ENCODE measurements at regions not wholly inside any gene's neighbourhood (a gene's known extent, or its start where the extent isn't known, plus 50 kb on each side); places are given as distances from the start of the nearest gene placed in this dataset.

DNA sequence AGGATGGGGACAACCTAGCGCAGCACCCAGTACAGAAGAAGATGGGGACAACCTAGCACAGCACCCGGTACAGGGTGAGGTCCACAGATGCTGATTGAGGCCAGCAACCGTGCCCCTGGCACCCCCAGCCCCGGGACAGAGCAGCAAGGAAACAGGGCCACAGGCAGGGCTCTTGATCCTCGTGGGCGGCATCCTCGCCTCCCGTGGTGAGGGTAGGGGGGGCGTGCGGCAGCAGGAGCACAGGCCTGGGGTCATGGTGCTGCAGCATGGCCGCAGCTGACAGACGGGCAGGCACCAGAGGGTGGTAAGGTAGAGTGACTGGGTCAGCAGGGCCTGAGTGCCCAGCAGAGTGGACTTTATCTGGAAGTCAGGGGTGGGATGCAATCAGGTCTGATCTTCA lies 89.5 kb downstream of the HMX1 start:
- Histone ChIP-seq H4K8ac (ENCODE audit: extremely low read depth, insufficient read depth, low read length) (peak overlapping the region; percentile 79; the same call in 1 of the 2 replicates), H2BK5ac (ENCODE audit: low read depth, low read length) (no peak overlapping the region), H4K20me1 (replicated peaks in 1 of 2; ENCODE audit: control insufficient read depth in 1 of 2, insufficient read depth in 2 of 2, low read length in 2 of 2) (no peaks in the 10 kb centered on the region), H3K9ac (replicated peaks in 1 of 4; ENCODE audit: extremely low read depth in 1 of 4, low read depth in 3 of 4, low read length in 3 of 4) (no peak overlapping the region), H3K4me3 (ENCODE audit: extremely low read depth in 1 of 4, insufficient read depth in 2 of 4, low read depth in 3 of 4, low read length in 4 of 4) (no peak overlapping the region), H3K4ac (replicated peaks; ENCODE audit: insufficient read length, low read depth, low read length) (no peak overlapping the region), H4K91ac (replicated peaks; ENCODE audit: insufficient read length, low read length) (no peak overlapping the region), H3K36me3 (ENCODE audit: control insufficient read depth in 2 of 4, insufficient read depth in 4 of 4, low read length in 3 of 4) (no peaks in the 10 kb centered on the region), H3K4me2 (ENCODE audit: insufficient read depth in 1 of 2, low read depth in 2 of 2, low read length in 2 of 2) (no peak overlapping the region), H2BK12ac (ENCODE audit: low read depth, low read length) (no peak overlapping the region), H3K23me2 (ENCODE audit: low read depth, low read length) (no peaks in the 10 kb centered on the region), H2BK20ac (ENCODE audit: low read length) (no peak overlapping the region), H3K18ac (ENCODE audit: extremely low read depth, low read length) (no peak overlapping the region), H3K56ac (replicated peaks; ENCODE audit: insufficient read length, low read depth, low read length) (no peak overlapping the region), H2BK15ac (ENCODE audit: low read length) (no peak overlapping the region), H4K5ac (ENCODE audit: insufficient read length, low read depth, low read length) (no peak overlapping the region), H2BK120ac (replicated peaks; ENCODE audit: low read depth, low read length) (no peak overlapping the region), H3K4me1 (replicated peaks in 1 of 4; ENCODE audit: control insufficient read depth in 3 of 4, insufficient read depth in 4 of 4, low read length in 3 of 4) (no peaks in the 10 kb centered on the region; a peak in 1 of 7 replicates), H2AK5ac (ENCODE audit: low read depth, low read length) (no peak overlapping the region), H3K79me2 (ENCODE audit: control insufficient read depth in 1 of 2, insufficient read depth in 2 of 2, low read length in 2 of 2) (no peaks in the 10 kb centered on the region), H3K23ac (ENCODE audit: insufficient read length) (no peak overlapping the region), H3K9me3 (ENCODE audit: insufficient read depth in 2 of 2, low read depth in 1 of 2, low read length in 1 of 2) (no peaks in the 10 kb centered on the region), H3K79me1 (ENCODE audit: low read depth, low read length) (no peaks in the 10 kb centered on the region), H3K27ac (ENCODE audit: low read depth, low read length) (no peak overlapping the region), H3K27me3 (replicated peaks in 1 of 4; ENCODE audit: control insufficient read depth in 3 of 4, extremely low read depth in 1 of 4, insufficient read depth in 3 of 4, low read length in 3 of 4) (no peaks in the 10 kb centered on the region), H3K14ac (ENCODE audit: insufficient read length) (no peak overlapping the region), H2AFZ (ENCODE audit: low read length) (no peak overlapping the region)
- DNase-seq (ENCODE audit: low read depth in 1 of 2, low spot score in 2 of 2), result no peak
- WGBS, 2 experiments (ENCODE audit: extremely low coverage in 1 of 2, insufficient coverage in 1 of 2, insufficient read length in 1 of 2, insufficient replicate concordance in 2 of 2, low coverage in 1 of 2, low lambda C conversion rate in 2 of 2, missing lambda C conversion rate in 1 of 2), result 88% methylated on average over 12 of the region's 12 CpGs; no CpG with 5 or more reads in 1 of the 2 experiments
- TF ChIP-seq RFX5 (IDR thresholded peaks at IDR 0.05; ENCODE audit: borderline replicate concordance, low read depth, low read length), result no peak
- TF ChIP-seq JUN (IDR thresholded peaks at IDR 0.05; ENCODE audit: low read depth, low read length), result no peak
- TF ChIP-seq SP1 (IDR thresholded peaks at IDR 0.05; ENCODE audit: low read depth, low read length), result no peak
- no peak for TF ChIP-seq RXRA (IDR thresholded peaks at IDR 0.05; ENCODE audit: insufficient read depth, low read depth, low read length)
- TF ChIP-seq SUZ12 (IDR thresholded peaks at IDR 0.05; ENCODE audit: low read length), result no peak
- TF ChIP-seq CTBP2 (IDR thresholded peaks at IDR 0.05; ENCODE audit: borderline replicate concordance, insufficient read depth, insufficient read length, low read length), result no peak
- CTCF ChIA-PET (ENCODE audit: partially characterized antibody), result interaction anchor here (2.2 kb wide), 1 partner anchor 94 kb away, joined by 5 read pairs; no protein-coding TSS in a partner anchor
- POLR2A ChIA-PET (ENCODE audit: partially characterized antibody), result no interaction called here
- no peak for FAIRE-seq

All from H1 (cell line).